Ishikawa (cell line): ENCODE measurements at regions not wholly inside any gene's neighbourhood (a gene's known extent, or its start where the extent isn't known, plus 50 kb on each side); places are given as distances from the start of the nearest gene placed in this dataset.

Source experiments
- CEBPB ChIP-seq: IDR thresholded peaks from 2 replicates; pipeline ENCODE4 v1.6.1; 2012
- CREB1 ChIP-seq: IDR thresholded peaks from 2 replicates; pipeline ENCODE4 v1.6.1; 2012; ENCODE audit warnings: low read depth
- EGR1 ChIP-seq: IDR thresholded peaks from 2 replicates; pipeline ENCODE4 v1.6.1; 2012
- EP300 ChIP-seq: IDR thresholded peaks from 2 replicates; pipeline ENCODE4 v1.6.1; 2012; ENCODE audit warnings: borderline replicate concordance
- FOXM1 ChIP-seq: IDR thresholded peaks from 2 replicates; pipeline ENCODE4 v1.6.1; 2012; ENCODE audit warnings: low read depth, borderline replicate concordance
- MAX ChIP-seq: IDR thresholded peaks from 2 replicates; pipeline ENCODE4 v1.6.1; 2012
- NFIC ChIP-seq: IDR thresholded peaks from 2 replicates; pipeline ENCODE4 v1.6.1; 2012
- RAD21 ChIP-seq: IDR thresholded peaks from 2 replicates; pipeline ENCODE4 v1.6.1; 2012; ENCODE audit warnings: low read depth
- REST ChIP-seq: IDR thresholded peaks from 2 replicates; pipeline ENCODE4 v1.6.1; 2012; ENCODE audit warnings: low read depth, mild to moderate bottlenecking
- TAF1 ChIP-seq: IDR thresholded peaks from 2 replicates; pipeline ENCODE4 v1.6.1; 2012; ENCODE audit warnings: low read depth, mild to moderate bottlenecking
- TCF12 ChIP-seq: IDR thresholded peaks from 2 replicates; pipeline ENCODE4 v1.6.1; 2012; ENCODE audit warnings: low read depth
- TEAD4 ChIP-seq: IDR thresholded peaks from 2 replicates; pipeline ENCODE4 v1.6.1; 2012
- USF1 ChIP-seq: IDR thresholded peaks from 2 replicates; pipeline ENCODE4 v1.6.1; 2012
- YY1 ChIP-seq: IDR thresholded peaks from 2 replicates; pipeline ENCODE4 v1.6.1; 2012; ENCODE audit warnings: low read depth
- ZBTB7A ChIP-seq: IDR thresholded peaks from 2 replicates; pipeline ENCODE4 v1.6.1; 2012; ENCODE audit warnings: low read depth

DNA sequence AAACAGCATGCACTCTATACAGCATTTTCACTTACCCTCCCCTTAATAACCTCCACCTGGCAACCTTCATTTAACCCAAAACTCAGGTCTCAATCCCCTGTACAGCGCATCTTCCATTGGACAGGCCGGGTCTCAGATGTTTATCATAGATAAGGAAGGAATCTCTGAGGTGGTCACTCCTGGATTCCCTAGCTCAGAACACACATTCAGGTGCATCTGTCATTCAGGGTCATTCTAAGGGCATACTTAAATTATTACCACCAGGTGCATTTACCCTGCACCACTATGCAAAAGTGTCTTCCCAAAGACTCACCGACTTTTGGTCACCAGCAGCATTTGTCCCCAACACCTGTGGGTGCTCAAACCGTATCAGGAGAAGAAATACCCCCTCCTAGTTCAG, 144.2 kb downstream of the RELL1 start:
- TF ChIP-seq ZBTB7A: no peak
- no peak for TF ChIP-seq NFIC
- TF ChIP-seq EGR1: no peak
- no peak for TF ChIP-seq FOXM1
- no peak for TF ChIP-seq MAX
- no peak for TF ChIP-seq TAF1
- no peak for TF ChIP-seq RAD21
- TF ChIP-seq EP300: no peak
- TF ChIP-seq REST: no peak
- no peak for TF ChIP-seq TEAD4
- TF ChIP-seq CREB1: no peak
- no peak for TF ChIP-seq CEBPB
- no peak for TF ChIP-seq USF1

GRCh38 chr4:37540486-37540885, 145.7 kb downstream of the RELL1 start:
- TF ChIP-seq CREB1 (no peak), TCF12 (no peak), EGR1 (no peak)

- TF ChIP-seq CREB1: no peak
- no peak for TF ChIP-seq TCF12
- TF ChIP-seq REST: no peak
- TF ChIP-seq EP300: no peak
- no peak for TF ChIP-seq FOXM1
- TF ChIP-seq CEBPB: no peak
- TF ChIP-seq TAF1: no peak
- TF ChIP-seq EGR1: no peak
These were observed 147.2 kb downstream of the RELL1 start for GRCh38 chr4:37538931-37539330.

DNA sequence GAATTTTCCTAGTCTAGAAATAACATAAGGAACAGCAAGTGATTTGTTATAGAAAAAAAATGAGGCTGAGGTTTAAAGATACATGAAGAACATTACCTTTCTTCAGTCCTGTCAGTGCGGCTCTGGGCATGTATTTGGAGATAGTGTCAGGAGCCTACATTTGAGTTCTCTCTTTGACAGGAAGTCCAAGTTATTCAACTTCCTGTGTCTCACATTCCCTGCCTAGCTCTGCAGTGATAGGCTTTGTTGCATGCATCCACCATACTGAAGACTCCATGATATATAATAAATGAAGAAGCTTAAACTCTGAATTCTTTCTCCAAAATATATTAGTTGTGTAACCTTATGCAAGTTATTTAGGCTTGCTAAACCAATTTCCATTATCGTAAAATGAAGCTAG, 148.7 kb downstream of the RELL1 start:
- TF ChIP-seq EP300: no peak
- TF ChIP-seq TAF1: no peak
- no peak for TF ChIP-seq TEAD4
- no peak for TF ChIP-seq YY1
- TF ChIP-seq CREB1: no peak
- no peak for TF ChIP-seq NFIC
- no peak for TF ChIP-seq REST
- no peak for TF ChIP-seq FOXM1

GRCh38 chr4:37535872-37536271, 150.3 kb downstream of the RELL1 start:
- TF ChIP-seq TCF12: no peak
- TF ChIP-seq USF1: no peak
- no peak for TF ChIP-seq TAF1
- TF ChIP-seq EP300: no peak
- TF ChIP-seq TEAD4: no peak
- no peak for TF ChIP-seq ZBTB7A
- TF ChIP-seq FOXM1: no peak
- no peak for TF ChIP-seq NFIC
- no peak for TF ChIP-seq CEBPB
- TF ChIP-seq MAX: no peak
- TF ChIP-seq RAD21: no peak
- TF ChIP-seq YY1: no peak
